ENCODE measurements at regions not wholly inside any gene's neighbourhood (a gene's known extent, or its start where the extent isn't known, plus 50 kb on each side); places are given as distances from the start of the nearest gene placed in this dataset.

- TF ChIP-seq, protein P1, sequence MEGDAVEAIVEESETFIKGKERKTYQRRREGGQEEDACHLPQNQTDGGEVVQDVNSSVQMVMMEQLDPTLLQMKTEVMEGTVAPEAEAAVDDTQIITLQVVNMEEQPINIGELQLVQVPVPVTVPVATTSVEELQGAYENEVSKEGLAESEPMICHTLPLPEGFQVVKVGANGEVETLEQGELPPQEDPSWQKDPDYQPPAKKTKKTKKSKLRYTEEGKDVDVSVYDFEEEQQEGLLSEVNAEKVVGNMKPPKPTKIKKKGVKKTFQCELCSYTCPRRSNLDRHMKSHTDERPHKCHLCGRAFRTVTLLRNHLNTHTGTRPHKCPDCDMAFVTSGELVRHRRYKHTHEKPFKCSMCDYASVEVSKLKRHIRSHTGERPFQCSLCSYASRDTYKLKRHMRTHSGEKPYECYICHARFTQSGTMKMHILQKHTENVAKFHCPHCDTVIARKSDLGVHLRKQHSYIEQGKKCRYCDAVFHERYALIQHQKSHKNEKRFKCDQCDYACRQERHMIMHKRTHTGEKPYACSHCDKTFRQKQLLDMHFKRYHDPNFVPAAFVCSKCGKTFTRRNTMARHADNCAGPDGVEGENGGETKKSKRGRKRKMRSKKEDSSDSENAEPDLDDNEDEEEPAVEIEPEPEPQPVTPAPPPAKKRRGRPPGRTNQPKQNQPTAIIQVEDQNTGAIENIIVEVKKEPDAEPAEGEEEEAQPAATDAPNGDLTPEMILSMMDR (IDR thresholded peaks at IDR 0.05) = no peak
These were observed 76.8 kb upstream of the LRCH1 start for GRCh38 chr13:46476174-46476573.

GRCh38 chr13:46475541-46475991, 77.4 kb upstream of the LRCH1 start:
- TF ChIP-seq, protein P1 (IDR thresholded peaks at IDR 0.05) = no peak

- TF ChIP-seq, protein P1 (IDR thresholded peaks at IDR 0.05) = no peak
These were observed 79.2 kb upstream of the LRCH1 start for GRCh38 chr13:46473806-46474205.

DNA sequence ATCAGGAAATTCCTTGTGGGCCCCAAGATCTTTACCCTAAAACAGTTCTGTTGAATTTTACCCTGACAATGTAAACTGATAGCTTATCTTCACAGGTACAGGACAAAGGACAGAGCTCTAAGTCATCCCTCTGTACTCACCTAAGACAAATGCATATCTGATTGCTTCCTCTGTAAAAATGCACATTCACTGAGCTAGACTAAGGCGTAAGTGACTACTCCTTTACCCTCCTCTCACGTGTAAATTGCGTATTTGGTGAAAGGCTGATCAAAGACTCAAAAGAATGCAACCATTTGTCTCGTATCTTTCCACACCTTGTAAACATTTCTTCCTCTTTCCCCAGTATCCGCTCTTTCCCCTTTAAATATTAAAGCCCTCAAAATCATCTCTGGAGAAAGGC, 80.6 kb upstream of the LRCH1 start:
- TF ChIP-seq, protein P1 (IDR thresholded peaks at IDR 0.05) = no peak

GRCh38 chr13:46468570-46469463, 81.8 kb upstream of the RUBCNL start:
- TF ChIP-seq, protein P1 (IDR thresholded peaks at IDR 0.05) = no peak

DNA sequence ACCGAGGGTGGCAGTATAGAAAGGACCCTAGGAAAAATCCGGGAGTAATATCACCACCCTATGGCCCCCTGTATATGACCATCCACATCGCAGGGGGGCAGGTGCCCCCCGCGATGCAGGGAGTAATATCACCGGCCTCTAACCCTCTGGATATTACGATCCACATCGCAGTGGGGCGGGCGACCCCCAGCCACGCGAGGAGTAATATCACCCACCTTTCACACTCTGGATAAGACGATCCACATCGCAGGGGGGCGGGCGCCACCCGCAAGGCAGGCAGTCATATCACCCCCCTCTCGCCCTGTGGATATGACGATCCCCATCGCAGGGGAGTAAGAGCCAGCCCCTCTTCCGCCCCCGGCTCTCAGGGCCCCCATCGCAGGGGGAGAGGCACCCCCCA, 76.7 kb upstream of the RUBCNL start:
- TF ChIP-seq, protein P1 (IDR thresholded peaks at IDR 0.05) = no peak

Data from LNCAP (cell line).